ENCODE measurements at regions not wholly inside any gene's neighbourhood (a gene's known extent, or its start where the extent isn't known, plus 50 kb on each side); places are given as distances from the start of the nearest gene placed in this dataset.

GRCh38 chr21:31396399-31396798 is 52.3 kb upstream of the TIAM1 start:
- TF ChIP-seq POLR2AphosphoS5 (IDR thresholded peaks at IDR 0.05) (no peak), CTCF (IDR thresholded peaks at IDR 0.05) (no peak)
